Right lobe of liver (tissue), 6 donors: ENCODE measurements at regions not wholly inside any gene's neighbourhood (a gene's known extent, or its start where the extent isn't known, plus 50 kb on each side); places are given as distances from the start of the nearest gene placed in this dataset.

Source experiments
- ATAC-seq, 4 donors: fragments of 200-7000 bp; cut with Tn5 transposase; one replicate each; pipeline ENCODE4 v1.9.1; 2020; ENCODE audit warnings: mild to moderate bottlenecking in 4 of 4, moderate library complexity in 4 of 4
- DNase-seq, 3 donors: peaks; one replicate each; pipeline ENCODE4 v3.0.0-alpha.2; 2020
- H3K27ac ChIP-seq, 3 donors: fragments of 200-600 bp; one replicate each; pipeline ENCODE4 v1.8.0; 2022
- H3K27me3 ChIP-seq, 2 donors: fragments of 200-600 bp; one replicate each; pipeline ENCODE4 v1.8.0; 2022
- H3K36me3 ChIP-seq, 4 donors: fragments of 200-600 bp; sonication (generic) in 1 of 4; one replicate each; pipeline versions ENCODE4 v1.5.1 to v1.8.0; 2017 to 2022; ENCODE audit warnings: control low read depth in 1 of 4
- H3K4me1 ChIP-seq, 4 donors: fragments of 200-600 bp; sonication (generic) in 1 of 4; one replicate each; pipeline versions ENCODE4 v1.5.1 to v1.8.0; 2017 to 2022; ENCODE audit warnings: control low read depth in 1 of 4
- H3K4me3 ChIP-seq, 3 donors: fragments of 200-600 bp; one replicate each; pipeline ENCODE4 v1.8.0; 2022
- H3K9me3 ChIP-seq, 4 donors: fragments of 200-600 bp; sonication (generic) in 1 of 4; one replicate each; pipeline versions ENCODE4 v1.5.1 to v1.8.0; 2017 to 2022; ENCODE audit warnings: control low read depth in 1 of 4
- POLR2A ChIP-seq: fragments of 450-650 bp; IDR thresholded peaks from one replicate; pipeline ENCODE4 v1.6.1; 2017; ENCODE audit warnings: antibody characterized with exemption, mild to moderate bottlenecking
- WGBS: methylation state at CpG from one replicate; pipeline ENCODE4 v1.1.6; 2018; ENCODE audit warnings: low coverage, low lambda C conversion rate; ENCODE audit not compliant: insufficient coverage; ENCODE audit errors: missing lambda C conversion rate; 5-methylcytosine and 5-hydroxymethylcytosine counted together
- intact Hi-C, 2 donors: fragments of 100-400 bp; cut with DNase I; formaldehyde crosslinking; loops; one replicate each; pipeline versions ENCODE4 v1.11.2 to v1.14.1; 2022
- TF ChIP-seq, protein P1 (sequence below), 4 donors: fragments of 200-600 bp in 3 of 4; fragments of 450-650 bp in 1 of 4; IDR thresholded peaks; one replicate each; pipeline versions ENCODE4 v1.5.1 to v1.8.0; 2016 to 2022; ENCODE audit warnings: antibody characterized with exemption in 4 of 4, mild to moderate bottlenecking in 2 of 4
- donor health status: DM: no; HTN: yes; CAD: no.
- donor health status: DM: no; HTN: no; CAD: no.
- donor health status: DM: no; HTN: no; CAD: no.
- donor health status: DM: no; HTN: yes; CAD: no.
- donor health status: DM: no; HTN: yes; CAD: no.

DNA sequence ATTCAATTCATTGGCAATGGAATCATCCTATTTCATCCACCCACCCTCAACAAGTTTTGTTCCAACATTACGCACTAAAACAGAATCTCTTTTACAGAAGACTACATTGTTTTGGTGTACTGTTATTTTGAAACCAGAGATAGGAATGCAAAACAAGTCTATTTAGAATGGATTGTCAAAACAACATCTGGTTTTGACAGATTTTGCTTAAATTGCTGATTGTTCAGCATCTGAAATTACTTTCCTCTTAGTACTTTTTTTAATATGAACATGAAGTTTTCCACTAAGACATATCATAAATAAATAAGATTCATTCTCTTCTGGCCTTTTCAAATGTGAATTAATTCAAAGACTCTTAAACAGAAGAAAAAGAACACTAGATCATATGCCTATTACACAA lies 323.9 kb upstream of the TFPI start:
- no peak for TF ChIP-seq POLR2A
- TF ChIP-seq, protein P1, sequence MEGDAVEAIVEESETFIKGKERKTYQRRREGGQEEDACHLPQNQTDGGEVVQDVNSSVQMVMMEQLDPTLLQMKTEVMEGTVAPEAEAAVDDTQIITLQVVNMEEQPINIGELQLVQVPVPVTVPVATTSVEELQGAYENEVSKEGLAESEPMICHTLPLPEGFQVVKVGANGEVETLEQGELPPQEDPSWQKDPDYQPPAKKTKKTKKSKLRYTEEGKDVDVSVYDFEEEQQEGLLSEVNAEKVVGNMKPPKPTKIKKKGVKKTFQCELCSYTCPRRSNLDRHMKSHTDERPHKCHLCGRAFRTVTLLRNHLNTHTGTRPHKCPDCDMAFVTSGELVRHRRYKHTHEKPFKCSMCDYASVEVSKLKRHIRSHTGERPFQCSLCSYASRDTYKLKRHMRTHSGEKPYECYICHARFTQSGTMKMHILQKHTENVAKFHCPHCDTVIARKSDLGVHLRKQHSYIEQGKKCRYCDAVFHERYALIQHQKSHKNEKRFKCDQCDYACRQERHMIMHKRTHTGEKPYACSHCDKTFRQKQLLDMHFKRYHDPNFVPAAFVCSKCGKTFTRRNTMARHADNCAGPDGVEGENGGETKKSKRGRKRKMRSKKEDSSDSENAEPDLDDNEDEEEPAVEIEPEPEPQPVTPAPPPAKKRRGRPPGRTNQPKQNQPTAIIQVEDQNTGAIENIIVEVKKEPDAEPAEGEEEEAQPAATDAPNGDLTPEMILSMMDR (IDR thresholded peaks at IDR 0.05), result no peak
- ATAC-seq (no peak), DNase-seq (no peak)
- no peaks in the 10 kb centered on the region for H3K9me3 ChIP-seq
- 91% methylated on average over 1 of the region's 1 CpG for WGBS
- H3K4me1 ChIP-seq, result no peaks in the 10 kb centered on the region
- no peak overlapping the region for H3K4me3 ChIP-seq
- H3K27ac ChIP-seq, result no peak overlapping the region
- no peaks in the 10 kb centered on the region for H3K36me3 ChIP-seq
- intact Hi-C loops, result no loop called here
- no peaks in the 10 kb centered on the region for H3K27me3 ChIP-seq

DNA sequence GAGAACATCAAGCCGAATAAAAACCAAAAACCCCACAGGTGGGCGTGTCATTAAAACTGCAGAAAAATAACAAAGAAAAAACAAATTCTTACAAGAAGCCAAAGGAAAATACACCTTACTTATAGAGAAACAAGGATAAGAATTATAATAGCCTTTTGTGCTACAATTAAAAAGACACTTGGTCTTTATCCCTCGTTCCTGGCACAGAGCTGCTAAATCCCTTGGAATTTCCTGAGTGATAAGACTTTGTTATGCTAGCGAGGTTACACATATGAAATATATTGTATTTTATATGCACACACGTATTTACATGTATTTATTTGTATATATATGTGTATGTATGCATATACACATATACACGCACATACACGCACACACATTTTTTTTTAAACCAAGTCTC lies 325.3 kb upstream of the TFPI start:
- Histone ChIP-seq H3K4me1 (no peaks in the 10 kb centered on the region), H3K36me3 (no peaks in the 10 kb centered on the region), H3K27ac (no peak overlapping the region), H3K9me3 (no peaks in the 10 kb centered on the region), H3K27me3 (no peaks in the 10 kb centered on the region), H3K4me3 (no peak overlapping the region)
- 75% methylated on average over 7 of the region's 7 CpGs for WGBS
- intact Hi-C loops, result no loop called here
- DNase-seq, result no peak
- TF ChIP-seq POLR2A, result no peak
- TF ChIP-seq, protein P1 (IDR thresholded peaks at IDR 0.05), result no peak
- ATAC-seq, result no peak

DNA sequence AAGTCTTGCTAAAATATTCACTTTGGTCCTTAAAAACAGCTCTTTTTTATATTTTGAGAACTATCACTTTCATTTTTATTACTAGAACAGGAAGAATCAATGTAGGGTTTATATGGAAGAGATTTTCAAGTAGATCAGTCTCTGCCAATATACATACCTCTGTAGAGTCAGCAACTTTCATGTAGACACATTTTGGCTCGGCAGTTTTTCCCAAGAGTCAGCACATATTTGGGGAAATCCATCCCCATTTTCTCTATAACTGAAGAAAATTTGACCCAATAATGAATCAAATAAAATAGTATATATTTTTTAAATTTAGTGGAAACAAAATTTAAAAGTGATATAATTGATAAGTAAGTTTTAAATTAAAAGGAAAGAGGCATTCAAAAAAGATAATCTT lies 329.8 kb upstream of the TFPI start:
- H3K4me3 ChIP-seq, result no peak overlapping the region
- TF ChIP-seq, protein P1 (IDR thresholded peaks at IDR 0.05), result no peak
- TF ChIP-seq POLR2A, result no peak
- no peaks in the 10 kb centered on the region for H3K9me3 ChIP-seq
- no peak for ATAC-seq
- no peaks in the 10 kb centered on the region for H3K27me3 ChIP-seq
- 56% methylated on average over 1 of the region's 1 CpG for WGBS
- intact Hi-C loops, result no loop called here
- H3K4me1 ChIP-seq, result no peaks in the 10 kb centered on the region
- no peak for DNase-seq
- H3K36me3 ChIP-seq, result no peaks in the 10 kb centered on the region
- H3K27ac ChIP-seq, result no peak overlapping the region

- no peak overlapping the region for H3K27ac ChIP-seq
- TF ChIP-seq, protein P1 (IDR thresholded peaks at IDR 0.05), result no peak
- TF ChIP-seq POLR2A, result no peak
- intact Hi-C loops, result no loop called here
- H3K9me3 ChIP-seq, result no peaks in the 10 kb centered on the region
- H3K4me1 ChIP-seq, result no peaks in the 10 kb centered on the region
- no peak overlapping the region for H3K4me3 ChIP-seq
- no peaks in the 10 kb centered on the region for H3K36me3 ChIP-seq
- 43% methylated on average over 2 of the region's 2 CpGs for WGBS
- DNase-seq, result no peak
- H3K27me3 ChIP-seq, result no peaks in the 10 kb centered on the region
- no peak for ATAC-seq
Measured at GRCh38 chr2:187890690-187891089, 336.5 kb upstream of the TFPI start.

- H3K27me3 ChIP-seq, result no peaks in the 10 kb centered on the region
- no peak overlapping the region for H3K27ac ChIP-seq
- no peak for DNase-seq
- no peaks in the 10 kb centered on the region for H3K36me3 ChIP-seq
- intact Hi-C loops, result no loop called here
- no peak overlapping the region for H3K4me3 ChIP-seq
- ATAC-seq, result no peak
- no peaks in the 10 kb centered on the region for H3K9me3 ChIP-seq
- no peaks in the 10 kb centered on the region for H3K4me1 ChIP-seq
- no peak for TF ChIP-seq POLR2A
- TF ChIP-seq, protein P1 (IDR thresholded peaks at IDR 0.05), result no peak
Measured at GRCh38 chr2:187900021-187900420, 345.8 kb upstream of the TFPI start.
